ENCODE measurements at regions not wholly inside any gene's neighbourhood (a gene's known extent, or its start where the extent isn't known, plus 50 kb on each side); places are given as distances from the start of the nearest gene placed in this dataset.
"Not testable (repeated sequence)": the region's sequence is repeated elsewhere in the genome, so short reads cannot be mapped to it uniquely, and the experiment has no call there.

- Histone ChIP-seq H3K9me3 (ENCODE audit: control insufficient read depth, low read depth, low read length) (no peaks in the 10 kb centered on the region), H2AFZ (ENCODE audit: low read length) (no peak overlapping the region), H3K27me3 (ENCODE audit: insufficient read depth, low read length) (no peaks in the 10 kb centered on the region), H4K8ac (replicated peaks; ENCODE audit: insufficient read length, low read depth, low read length) (no peak overlapping the region), H3K79me2 (ENCODE audit: insufficient read depth, low read length) (no peaks in the 10 kb centered on the region), H2BK15ac (ENCODE audit: low read depth, low read length) (no peak overlapping the region), H3K4me1 (ENCODE audit: insufficient read depth, low read length) (0 out of 2 replicates have a peak, but pooled peaks cover 4% of the 10 kb centered on the region), H4K20me1 (ENCODE audit: control insufficient read depth, insufficient read depth, insufficient read length) (no peaks in the 10 kb centered on the region), H4K5ac (ENCODE audit: insufficient read length, low read depth, low read length) (no peak overlapping the region), H3K4ac (ENCODE audit: low read depth, low read length) (no peak overlapping the region), H3K4me2 (ENCODE audit: insufficient read depth, insufficient read length, low read length) (no peak overlapping the region), H3K56ac (ENCODE audit: insufficient read length, low read depth, low read length) (no peak overlapping the region), H4K91ac (ENCODE audit: insufficient read length, low read depth, low read length) (no peak overlapping the region), H2BK20ac (ENCODE audit: low read depth, low read length, poor library complexity, severe bottlenecking) (no peak overlapping the region), H3K18ac (ENCODE audit: insufficient read length, low read depth, low read length) (no peak overlapping the region), H2BK5ac (ENCODE audit: insufficient read length, low read length) (no peak overlapping the region), H2AK5ac (ENCODE audit: insufficient read length, low read length) (no peak overlapping the region), H3K14ac (ENCODE audit: insufficient read depth, low read length) (no peak overlapping the region), H2BK12ac (ENCODE audit: insufficient read length, low read depth, low read length) (no peak overlapping the region), H3K23ac (ENCODE audit: insufficient read length, low read depth, low read length) (no peak overlapping the region), H3K9ac (ENCODE audit: extremely low read depth, insufficient read length, low read length) (no peak overlapping the region), H3T11ph (ENCODE audit: low read length) (no peak overlapping the region), H3K79me1 (ENCODE audit: insufficient read depth, low read depth, low read length, poor library complexity, severe bottlenecking) (no peaks in the 10 kb centered on the region), H3K23me2 (ENCODE audit: insufficient read length, low read depth, low read length, poor library complexity, severe bottlenecking) (no peaks in the 10 kb centered on the region), H3K27ac (ENCODE audit: insufficient read length, low read depth, low read length) (no peak overlapping the region), H2BK120ac (ENCODE audit: low read depth, low read length, poor library complexity, severe bottlenecking) (no peak overlapping the region)
- DNase-seq: no peak
- peaks cover 0 to 13% of the 10 kb centered on the region in 2 experiments for H3K9me3 Mint-ChIP-seq
- H3K36me3 Mint-ChIP-seq (ENCODE audit: insufficient read depth in 1 of 3, low read depth in 3 of 3): peaks cover 0 to 12% (median 0%) of the 10 kb centered on the region in 3 experiments; a peak in 5 of 7 replicates
- H3K4me3 Mint-ChIP-seq: no peak overlapping the region
- no peaks in the 10 kb centered on the region; the same call in 1 of the 2 replicates for H3K27me3 Mint-ChIP-seq (ENCODE audit: low read depth)
- WGBS (ENCODE audit: extremely low coverage, insufficient read length, low lambda C conversion rate): no CpG with 5 or more reads among the region's 2 CpGs
- peaks cover 9 to 23% of the 10 kb centered on the region in 2 experiments for H3K4me1 Mint-ChIP-seq
- H3K27ac Mint-ChIP-seq: no peak overlapping the region
- no peak for TF ChIP-seq CTCF (conservative IDR thresholded peaks at IDR 0.05)
Measured at GRCh38 chr1:163589735-163590134, 268.0 kb downstream of the NUF2 start.

DNA sequence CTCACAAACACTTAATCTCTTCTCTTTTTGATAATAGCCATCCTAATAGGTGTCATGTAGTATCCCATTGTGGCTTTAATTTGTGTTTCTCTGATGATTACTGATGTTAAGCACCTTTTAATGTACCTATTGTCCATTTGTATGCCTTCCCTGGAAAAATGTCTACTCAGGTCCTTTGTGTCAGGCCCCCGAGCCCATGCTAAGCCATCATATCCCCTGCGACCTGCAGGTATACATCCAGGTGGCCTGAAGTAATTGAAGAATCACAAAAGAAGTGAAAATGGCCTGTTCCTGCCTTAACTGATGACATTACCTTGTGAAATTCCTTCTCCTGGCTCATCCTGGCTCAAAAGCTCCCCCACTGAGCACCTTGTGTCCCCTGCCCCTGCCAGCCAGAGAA lies 269.4 kb downstream of the NUF2 start:
- WGBS (ENCODE audit: extremely low coverage, insufficient read length, low lambda C conversion rate): no CpG with 5 or more reads among the region's 2 CpGs

More for the DNA sequence above, 269.4 kb downstream of the NUF2 start:
- Mint-ChIP-seq H3K36me3 (ENCODE audit: insufficient read depth in 1 of 3, low read depth in 3 of 3) (peaks cover 0 to 12% (median 0%) of the 10 kb centered on the region in 3 experiments; a peak in 5 of 7 replicates), H3K9me3 (peaks cover 0 to 13% of the 10 kb centered on the region in 2 experiments), H3K4me1 (peaks cover 9 to 23% of the 10 kb centered on the region in 2 experiments)
- H4K5ac ChIP-seq (ENCODE audit: insufficient read length, low read depth, low read length); H2BK12ac ChIP-seq (ENCODE audit: insufficient read length, low read depth, low read length); H3K23me2 ChIP-seq (ENCODE audit: insufficient read length, low read depth, low read length, poor library complexity, severe bottlenecking); H4K20me1 ChIP-seq (ENCODE audit: control insufficient read depth, insufficient read depth, insufficient read length); H3K56ac ChIP-seq (ENCODE audit: insufficient read length, low read depth, low read length); H3K27ac ChIP-seq (ENCODE audit: insufficient read length, low read depth, low read length); H2BK15ac ChIP-seq (ENCODE audit: low read depth, low read length); DNase-seq; H2BK20ac ChIP-seq (ENCODE audit: low read depth, low read length, poor library complexity, severe bottlenecking); H2AFZ ChIP-seq (ENCODE audit: low read length); H3K14ac ChIP-seq (ENCODE audit: insufficient read depth, low read length); H3K4me3 Mint-ChIP-seq; H3K9ac ChIP-seq (ENCODE audit: extremely low read depth, insufficient read length, low read length); H3K23ac ChIP-seq (ENCODE audit: insufficient read length, low read depth, low read length); H3K4ac ChIP-seq (ENCODE audit: low read depth, low read length); H3K18ac ChIP-seq (ENCODE audit: insufficient read length, low read depth, low read length); H3K27ac Mint-ChIP-seq; H2BK5ac ChIP-seq (ENCODE audit: insufficient read length, low read length); H4K91ac ChIP-seq (ENCODE audit: insufficient read length, low read depth, low read length); H2AK5ac ChIP-seq (ENCODE audit: insufficient read length, low read length); H3K9me3 ChIP-seq (ENCODE audit: control insufficient read depth, low read depth, low read length); H3K27me3 Mint-ChIP-seq (ENCODE audit: low read depth); H3K4me1 ChIP-seq (ENCODE audit: insufficient read depth, low read length); H3T11ph ChIP-seq (ENCODE audit: low read length); H3K4me2 ChIP-seq (ENCODE audit: insufficient read depth, insufficient read length, low read length); H3K79me2 ChIP-seq (ENCODE audit: insufficient read depth, low read length); H3K79me1 ChIP-seq (ENCODE audit: insufficient read depth, low read depth, low read length, poor library complexity, severe bottlenecking); H3K27me3 ChIP-seq (ENCODE audit: insufficient read depth, low read length); H4K8ac ChIP-seq (replicated peaks; ENCODE audit: insufficient read length, low read depth, low read length); H2BK120ac ChIP-seq (ENCODE audit: low read depth, low read length, poor library complexity, severe bottlenecking): not testable (repeated sequence)
